NCI-H1417 (cell line): ENCODE measurements at regions not wholly inside any gene's neighbourhood (a gene's known extent, or its start where the extent isn't known, plus 50 kb on each side); places are given as distances from the start of the nearest gene placed in this dataset.

Source experiments
- DNase-seq, 3 experiments: peaks; one replicate each; lab custom pipeline; 2025; lab: John Stamatoyannopoulos, UW

DNA sequence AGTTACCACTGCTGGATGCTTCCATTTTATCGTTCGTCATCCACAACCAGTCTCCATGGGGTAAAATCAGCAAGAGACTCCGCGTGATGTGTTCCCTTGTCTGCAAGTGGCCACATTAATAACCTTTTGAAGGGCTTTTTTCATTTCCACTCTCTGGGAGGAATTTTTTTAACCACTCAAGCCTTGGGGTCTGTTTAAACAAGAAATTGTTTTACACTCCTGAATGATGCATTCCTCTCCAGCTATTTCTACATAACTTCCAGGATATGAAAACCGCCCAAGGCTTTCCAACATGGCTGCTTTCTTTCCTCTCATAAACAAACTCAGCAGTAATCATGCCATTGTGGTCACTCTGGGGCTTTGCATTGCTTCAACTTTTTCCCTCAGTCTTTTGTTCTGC, 217.2 kb upstream of the DAPK1 start:
- DNase-seq: no peak

DNA sequence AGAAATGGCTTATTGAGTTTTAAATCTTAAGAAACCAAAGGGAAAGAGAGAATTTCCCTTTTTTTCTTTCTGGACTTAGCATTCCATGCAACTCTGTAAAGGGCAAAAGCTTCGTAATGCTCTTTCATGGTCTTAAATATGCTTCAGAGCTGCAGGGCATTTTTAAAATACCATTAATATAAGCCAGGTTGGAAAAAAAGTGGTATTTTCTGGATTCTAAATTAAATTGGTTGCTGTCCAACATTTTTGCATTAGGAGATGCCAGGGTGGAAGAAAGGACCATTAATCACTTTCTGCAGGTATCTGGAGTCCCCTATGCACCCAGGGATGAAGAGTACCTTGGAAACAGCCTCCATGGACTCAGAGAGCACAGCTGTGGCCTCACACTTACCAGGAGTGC, 215.1 kb upstream of the DAPK1 start:
- no peak for DNase-seq

DNA sequence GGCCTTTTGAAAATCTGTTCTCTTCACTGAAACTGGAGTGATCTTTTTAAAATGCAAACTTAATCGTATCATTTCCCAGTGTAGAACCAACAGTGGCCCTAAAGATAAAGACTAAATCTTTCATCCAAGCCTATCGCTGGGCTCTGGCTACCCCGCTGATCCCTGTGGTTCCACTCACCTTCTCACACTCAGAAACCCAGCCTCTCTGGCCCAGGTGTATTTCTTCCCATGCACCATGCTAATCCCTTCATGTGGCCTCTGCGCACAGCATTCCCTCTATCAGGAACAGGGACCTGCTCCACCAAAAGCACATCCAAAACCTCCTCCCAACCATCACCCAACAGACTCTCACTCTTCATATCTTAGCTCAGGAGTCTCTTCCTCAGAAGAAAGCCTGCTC, 214.1 kb upstream of the DAPK1 start:
- DNase-seq: no peak

DNA sequence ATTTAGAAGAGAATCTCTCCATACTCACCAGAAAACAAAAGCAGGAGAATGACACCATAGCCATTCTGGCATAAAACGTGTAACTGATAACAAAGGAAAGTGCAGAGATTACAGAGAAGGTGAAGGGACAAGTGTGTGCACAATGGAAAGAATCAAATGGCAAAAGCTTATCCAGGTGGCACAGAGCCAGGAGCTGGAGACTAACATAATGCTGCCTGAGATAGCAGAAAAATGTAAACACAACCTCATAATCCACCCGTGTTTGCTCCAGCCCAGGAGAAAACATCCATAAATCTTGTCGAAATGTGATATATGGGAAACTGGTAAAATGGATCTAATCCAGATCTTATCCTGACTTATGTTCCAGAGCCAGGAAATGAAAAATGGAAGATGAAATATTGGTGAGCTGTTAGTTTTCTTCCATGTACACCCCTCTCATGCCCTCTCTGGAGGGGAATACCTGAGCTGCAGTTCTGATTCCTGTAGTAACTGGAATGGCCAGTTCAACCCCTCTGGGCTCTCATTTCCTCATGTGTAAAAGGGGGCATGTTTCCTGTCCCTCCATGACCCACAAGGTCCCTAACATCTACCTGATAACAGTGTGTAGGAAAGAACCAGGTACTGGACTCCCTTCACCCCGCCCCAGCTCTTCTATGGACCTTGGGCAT, 212.3 kb upstream of the DAPK1 start:
- no peak for DNase-seq

DNA sequence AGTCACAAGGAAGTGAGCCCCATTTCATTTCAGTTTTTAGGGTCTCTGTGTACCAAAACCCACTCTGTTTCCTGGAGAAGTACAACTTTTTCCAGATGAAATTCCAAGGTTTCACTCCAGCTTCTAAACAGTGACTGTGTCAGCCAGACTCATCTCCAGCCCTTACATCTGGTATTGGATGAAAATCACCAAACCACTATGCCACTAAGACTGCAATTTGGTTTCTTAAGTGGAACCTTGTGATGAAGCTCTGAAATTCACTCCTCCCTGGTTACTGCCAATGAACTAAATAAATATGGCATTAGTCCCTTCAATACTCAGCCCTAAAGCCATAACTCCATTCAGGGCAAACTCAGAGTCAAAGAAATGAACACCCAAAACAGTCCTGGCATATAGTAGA, 211.2 kb upstream of the DAPK1 start:
- no peak for DNase-seq

DNA sequence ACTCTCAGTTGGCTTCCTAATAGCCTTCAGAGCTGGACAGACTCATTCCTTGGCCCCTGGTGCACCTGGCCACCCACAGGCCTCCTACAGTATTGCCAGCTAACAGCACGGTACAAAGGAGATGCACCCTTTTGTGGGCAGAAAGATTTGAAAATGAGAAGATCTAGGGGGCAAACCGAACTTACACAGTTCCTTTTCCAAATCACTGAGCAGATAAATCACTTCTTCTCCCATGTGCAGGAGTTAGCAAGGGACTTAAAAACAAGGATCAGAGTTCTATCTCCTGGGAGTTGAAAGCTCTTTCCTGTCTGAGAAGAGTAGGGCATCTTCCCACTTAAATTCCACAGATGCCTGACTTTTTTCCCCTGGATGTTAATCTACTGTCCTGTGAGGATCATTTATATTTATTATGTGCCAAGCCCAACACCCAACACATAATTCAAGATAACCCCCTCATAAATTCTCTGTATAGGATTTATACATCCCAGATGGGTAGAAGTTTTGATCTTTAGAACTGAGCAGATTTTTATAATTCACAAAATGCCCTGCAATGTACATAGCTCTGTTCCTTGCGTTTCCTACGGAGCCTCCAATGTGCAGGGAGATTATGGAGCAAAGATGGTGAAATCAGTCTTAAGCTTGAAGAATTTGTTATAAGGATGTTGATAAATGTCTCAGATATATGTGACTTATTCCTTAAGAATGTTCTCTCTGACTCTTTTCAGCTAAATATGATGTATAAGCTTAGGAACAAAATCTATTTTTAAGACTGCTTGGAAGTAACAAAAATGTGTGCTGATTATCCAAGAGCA, 207.2 kb upstream of the DAPK1 start:
- DNase-seq: no peak

DNA sequence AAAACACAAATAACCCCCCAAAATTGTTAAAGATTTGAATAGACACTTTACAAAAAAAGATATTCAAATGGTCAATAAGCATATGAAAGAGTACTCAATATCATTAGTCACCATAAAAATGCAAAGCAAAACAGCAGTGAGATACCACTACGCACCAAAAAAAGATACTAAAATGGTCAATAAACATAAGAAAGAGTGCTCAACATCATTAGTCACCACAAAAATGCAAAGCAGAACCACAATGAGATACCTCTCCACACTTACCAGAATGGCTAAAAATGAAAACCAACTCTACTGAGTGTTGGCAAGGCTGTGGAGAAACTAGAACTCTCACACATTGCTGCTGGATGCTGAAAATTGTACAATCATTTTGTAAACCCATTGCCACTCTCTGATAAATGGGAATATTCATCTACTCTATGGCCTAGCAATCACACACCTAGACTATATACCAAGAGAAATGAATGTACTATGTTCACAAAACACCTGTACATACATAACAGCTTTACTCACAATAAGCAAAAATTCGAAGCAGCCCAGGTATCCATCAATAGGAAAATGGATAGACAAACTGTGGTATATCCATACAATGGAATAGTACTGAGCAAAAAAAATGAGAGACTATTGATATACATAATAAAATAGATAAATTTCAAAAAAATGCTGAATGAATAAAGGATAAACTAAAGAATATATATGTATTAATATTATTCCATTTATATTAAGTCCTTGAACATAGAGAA, 205.0 kb upstream of the DAPK1 start:
- DNase-seq: no peak

DNA sequence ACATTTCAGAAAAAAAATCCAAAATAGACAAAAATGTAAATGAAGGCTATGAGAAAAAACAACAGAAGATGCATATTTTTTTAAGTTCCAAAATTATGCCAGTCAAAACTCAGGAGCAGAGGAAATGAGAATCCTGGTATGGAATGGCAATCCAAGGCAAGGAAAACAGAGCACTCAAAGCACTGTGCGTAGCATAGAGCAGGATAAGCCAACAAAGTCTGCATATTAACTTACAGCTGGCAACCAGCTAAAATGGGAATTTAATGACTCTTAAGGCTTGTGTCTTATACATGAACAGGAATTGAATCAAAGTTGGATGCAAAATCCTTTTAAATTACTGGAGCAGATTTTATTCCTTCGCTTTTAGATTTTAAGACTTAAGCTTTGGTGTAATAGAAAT, 203.5 kb upstream of the DAPK1 start:
- DNase-seq: no peak

DNA sequence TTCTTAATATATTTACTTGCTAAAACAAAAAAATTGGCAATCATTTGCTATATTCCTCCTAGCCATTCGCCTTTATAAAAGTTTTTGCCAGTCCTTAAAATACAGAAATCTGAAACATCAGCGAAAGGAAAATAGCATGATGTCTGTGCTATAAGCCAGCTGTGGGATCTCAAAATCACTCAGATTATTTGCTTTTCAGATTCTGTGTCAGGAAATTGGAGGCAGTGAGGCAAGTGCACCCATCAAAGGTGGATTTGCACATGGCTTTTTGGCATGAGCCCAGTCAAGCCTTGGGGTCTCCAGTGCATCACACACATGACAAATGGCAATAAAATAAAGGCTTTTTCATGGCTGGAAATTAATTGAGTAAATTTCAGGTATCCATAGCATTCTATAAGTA, 196.8 kb upstream of the DAPK1 start:
- no peak for DNase-seq

DNA sequence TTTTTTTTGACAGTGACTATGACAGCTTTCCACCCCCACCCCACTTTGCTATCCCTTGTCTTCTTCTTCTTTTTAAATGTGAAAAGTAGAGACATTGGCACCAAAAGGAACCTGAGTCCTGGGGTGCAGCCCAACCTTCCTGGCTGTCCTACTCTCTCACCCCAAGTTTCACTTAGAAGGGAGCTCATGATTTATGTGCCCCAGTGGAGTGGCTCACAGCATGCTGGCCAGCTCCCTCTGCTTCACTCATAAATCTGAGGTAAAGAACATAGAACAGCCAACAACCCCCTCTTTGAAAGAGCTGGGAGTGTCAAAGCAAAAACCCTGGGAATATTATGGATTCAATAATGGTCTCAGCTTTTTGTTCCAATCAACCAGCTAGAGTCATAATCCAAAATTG, 196.3 kb upstream of the DAPK1 start:
- no peak for DNase-seq

DNA sequence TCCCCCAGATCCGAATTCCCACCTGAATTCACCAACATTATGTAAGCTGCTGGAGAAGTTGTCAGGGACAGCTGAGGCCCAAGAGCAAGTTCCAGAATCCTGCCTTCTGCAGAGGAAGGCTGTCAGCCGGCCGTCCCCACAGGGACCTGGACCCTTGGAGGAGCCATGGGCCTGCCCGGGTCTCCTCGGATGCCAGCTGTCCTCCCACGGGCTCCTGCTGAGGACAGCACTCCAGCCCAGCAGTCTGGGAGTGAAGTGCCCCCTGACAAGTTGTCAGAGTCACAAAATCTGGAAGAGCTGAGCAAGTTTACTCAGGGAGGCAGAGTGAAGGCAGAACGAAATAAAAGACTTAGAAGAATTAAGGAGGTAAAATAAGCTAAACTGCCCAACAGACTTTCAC, 192.5 kb upstream of the DAPK1 start:
- no peak for DNase-seq

DNA sequence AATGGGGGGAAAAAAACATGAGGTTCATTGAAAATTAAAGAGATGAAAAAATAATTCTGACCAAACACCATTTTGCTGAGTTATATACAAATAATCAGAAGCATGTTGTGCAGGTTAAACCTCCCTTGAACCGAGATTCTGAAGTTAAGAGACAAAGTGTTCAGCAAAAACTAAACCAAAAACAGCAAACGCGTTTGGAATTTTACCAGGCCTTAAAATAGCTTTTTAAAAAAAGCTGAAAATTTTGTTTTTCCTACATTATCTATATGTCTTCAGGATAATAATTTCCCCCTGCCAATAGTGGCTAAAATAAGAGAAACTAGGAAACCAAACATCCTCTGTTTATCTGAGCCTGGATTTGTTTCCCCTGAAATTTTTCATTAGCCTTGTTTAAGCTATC, 191.7 kb upstream of the DAPK1 start:
- DNase-seq: no peak

DNA sequence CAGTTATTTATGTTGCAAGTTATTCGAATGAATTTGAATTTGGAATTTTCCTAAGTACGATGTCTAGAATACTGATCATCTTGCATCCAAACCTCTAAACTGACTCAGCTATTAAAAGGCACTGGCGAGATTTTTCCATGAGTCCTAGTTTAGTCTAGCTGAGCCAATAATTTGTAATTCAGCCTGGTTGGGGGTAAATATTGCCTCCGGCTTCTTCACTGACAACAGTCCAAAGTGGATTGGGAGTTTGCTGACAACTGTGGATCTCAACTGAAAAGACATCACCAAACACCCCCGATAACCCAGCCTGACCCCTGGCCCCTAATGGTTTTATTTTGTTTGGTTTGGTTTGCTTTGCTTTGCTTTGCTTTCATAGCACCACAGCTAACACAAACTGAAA, 189.8 kb upstream of the DAPK1 start:
- DNase-seq: no peak

DNA sequence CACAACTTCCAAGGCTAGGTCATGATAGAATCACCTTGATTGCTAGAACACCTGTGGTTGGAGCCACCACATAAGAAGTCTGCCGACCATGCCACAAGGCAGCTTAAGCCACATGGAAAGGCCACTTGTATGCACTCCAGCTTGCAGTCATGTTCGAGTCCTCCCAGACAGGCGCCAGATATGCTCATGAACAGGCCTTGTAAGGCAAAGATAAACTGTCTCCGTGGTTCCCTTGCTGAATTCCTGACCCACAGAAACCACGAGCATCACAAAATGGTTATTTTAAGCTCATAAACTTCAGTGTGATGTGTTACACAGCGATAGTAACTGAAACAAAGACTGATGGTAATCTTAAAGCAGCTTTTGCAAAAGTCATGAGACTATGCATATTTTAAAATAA, 188.4 kb upstream of the DAPK1 start:
- no peak for DNase-seq

DNA sequence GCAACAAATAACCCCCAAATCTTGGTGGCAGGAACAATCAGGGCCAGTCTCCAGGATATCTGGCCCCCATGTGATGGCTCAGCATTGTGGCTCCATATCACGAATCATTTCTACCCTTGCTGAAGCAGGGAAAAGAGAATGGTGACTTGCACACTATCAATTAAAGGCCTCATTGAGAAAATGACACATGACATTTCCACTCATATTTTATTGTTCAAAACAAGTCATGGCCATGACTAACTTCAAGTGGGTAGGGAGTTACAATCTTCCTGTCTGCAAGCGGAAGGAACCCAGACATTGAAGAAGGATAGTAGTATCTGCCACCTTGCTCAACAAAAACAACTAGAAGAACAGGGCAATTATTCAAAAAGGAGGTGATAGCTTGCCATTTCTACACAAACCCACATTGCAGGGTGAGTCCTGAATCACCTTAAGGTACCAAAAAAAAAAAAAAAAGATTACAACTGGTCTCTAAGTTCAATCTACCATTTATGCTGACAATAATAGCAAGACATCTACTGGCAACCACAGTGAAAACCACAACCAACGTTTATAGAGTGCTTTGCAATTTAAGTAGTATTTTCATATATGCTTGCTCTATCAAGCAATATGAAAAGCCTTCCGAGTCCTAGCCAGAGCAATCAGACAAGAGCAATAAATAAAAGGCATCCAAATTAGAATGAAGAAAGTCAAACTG, 186.7 kb upstream of the DAPK1 start:
- no peak for DNase-seq

DNA sequence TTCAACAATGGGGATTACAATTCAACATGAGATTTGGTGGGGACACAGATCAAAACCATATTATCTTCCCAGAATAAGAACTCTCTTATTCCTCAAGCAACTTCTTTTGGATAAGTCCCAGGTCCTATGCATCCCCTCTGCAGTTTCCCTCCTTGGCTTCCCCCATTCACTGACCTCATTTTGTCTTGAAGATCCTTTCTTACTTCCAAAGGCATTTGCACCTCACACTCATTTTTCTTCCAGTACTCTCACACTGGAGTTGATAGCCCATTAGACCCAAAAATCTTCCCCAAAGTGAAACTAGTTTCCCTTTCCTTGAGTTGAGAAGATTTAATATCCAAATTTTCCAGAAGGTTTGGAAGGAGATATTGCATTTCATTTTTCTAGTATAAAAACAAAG, 178.0 kb upstream of the DAPK1 start:
- no peak for DNase-seq

DNA sequence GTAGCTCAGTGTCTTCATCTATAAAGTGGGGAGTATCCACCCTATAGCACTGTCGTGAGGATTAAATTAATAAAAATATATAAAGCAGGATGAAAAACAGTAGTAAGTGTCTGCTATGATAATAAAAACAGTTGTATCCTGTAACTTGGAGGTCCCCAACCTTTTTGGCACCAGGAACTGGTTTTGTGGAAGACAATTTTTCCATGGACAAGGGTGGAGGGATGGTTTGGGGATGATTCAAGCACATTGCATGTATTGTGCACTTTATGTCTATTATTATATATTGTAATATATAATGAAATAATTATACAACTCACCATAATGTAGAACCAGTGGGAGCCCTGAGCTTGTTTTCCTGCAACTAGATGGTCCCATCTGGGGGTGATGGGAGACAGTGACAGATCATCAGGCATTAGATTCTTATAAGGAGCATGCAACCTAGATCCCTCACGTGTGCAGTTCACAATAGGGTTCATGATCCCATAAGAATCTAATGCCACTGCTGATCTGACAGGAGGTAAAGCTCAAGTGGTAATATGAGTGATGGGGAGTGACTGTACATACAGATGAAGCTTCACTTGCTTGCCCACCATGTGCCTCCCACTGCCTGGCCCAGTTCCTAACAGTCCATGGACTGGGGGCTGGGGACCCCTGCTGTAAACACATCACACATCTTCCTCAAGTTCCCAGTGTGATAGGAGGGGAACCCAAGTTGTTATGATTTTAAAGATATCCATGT, 177.4 kb upstream of the DAPK1 start:
- DNase-seq: no peak

DNA sequence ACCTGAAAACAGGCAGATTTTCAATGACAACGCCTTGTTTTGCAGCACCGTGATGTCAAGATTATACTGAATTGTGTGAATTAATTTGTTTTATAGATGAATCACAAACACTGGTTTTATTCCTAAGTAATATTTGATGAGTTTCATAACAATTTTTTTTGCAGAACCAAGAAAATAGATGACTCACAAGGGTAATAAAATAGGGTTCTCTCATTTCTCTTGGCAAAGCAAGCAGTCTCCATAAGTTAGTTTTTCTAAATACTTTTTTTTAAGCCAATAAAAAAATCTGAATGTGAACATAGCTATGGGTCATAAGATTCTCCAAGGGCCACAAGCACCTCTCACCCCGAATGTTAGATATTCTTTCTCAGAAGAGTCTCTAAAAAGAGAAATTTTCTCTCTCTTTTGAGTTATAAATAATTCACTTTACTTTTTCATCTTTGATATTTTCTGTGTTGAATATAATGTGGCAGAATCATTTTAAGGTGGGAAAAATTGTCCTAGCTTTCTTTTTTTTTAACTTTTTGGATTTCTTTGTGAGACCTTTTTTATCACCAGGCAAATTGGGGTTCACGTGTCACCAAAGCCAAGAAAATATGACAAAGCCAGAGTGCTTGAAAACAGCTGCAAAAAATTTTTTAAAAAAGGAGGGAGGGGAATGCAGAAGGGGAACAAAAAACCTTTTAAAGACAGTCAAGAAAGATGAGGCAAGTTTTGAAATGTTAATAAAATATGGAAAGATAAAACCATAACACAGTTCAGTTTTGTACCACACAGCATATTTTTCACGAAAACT, 174.6 kb upstream of the DAPK1 start:
- DNase-seq: no peak

DNA sequence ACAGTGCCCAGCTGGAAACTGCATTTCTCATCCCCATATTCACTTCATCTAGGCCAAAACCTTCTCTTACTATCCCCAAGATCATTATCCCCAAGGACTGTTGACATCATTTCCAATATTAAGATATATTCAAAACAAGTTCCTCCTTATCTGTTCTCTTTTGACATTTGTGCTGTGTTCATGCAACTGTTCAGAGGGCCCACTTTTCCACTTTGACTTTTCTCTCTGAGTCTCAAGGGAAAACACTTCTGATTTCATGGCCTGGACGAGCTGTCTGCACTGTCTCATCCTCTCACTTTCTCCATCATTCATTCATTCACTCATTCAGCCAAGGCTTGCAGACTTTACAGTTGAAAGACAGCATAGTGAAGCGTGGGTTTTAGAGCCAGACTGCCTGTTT, 173.7 kb upstream of the DAPK1 start:
- DNase-seq: no peak

DNA sequence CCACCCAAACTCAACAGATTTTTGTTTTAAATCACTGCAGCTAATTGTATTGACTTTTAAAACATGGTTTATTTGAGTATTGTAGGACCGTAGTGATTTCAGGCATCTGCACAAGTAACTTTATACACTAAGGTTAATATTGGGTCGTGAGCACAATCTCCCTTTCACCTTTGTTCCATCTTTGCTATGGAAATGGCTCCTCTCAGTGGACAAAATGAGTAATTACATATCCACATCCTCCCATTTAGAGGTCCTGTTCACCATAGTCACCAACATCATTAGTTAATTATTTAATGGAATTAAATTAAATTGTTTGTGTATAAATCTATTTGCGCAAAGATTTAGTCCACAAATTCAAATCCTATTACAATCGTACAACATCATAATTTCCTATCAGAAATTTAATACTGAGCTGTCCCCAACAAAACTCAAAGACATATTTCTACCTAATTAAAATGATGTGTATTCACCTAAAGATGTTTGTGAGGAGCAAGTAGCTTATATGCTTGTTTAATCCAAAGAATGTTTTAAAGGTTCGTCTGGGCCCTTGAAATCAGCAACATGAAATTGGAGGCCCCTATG, 173.0 kb upstream of the DAPK1 start:
- DNase-seq: peak; percentile 16 to 81 (median 25)
